GM19395 (cell line): ENCODE measurements at regions not wholly inside any gene's neighbourhood (a gene's known extent, or its start where the extent isn't known, plus 50 kb on each side); places are given as distances from the start of the nearest gene placed in this dataset.

ENCODE experiments used
- ATAC-seq: cut with Tn5 transposase; IDR thresholded peaks from one replicate; pipeline ENCODE4 v1.9.1; 2021; ENCODE audit warnings: mild to moderate bottlenecking, moderate library complexity; ENCODE audit not compliant: unreplicated experiment

DNA sequence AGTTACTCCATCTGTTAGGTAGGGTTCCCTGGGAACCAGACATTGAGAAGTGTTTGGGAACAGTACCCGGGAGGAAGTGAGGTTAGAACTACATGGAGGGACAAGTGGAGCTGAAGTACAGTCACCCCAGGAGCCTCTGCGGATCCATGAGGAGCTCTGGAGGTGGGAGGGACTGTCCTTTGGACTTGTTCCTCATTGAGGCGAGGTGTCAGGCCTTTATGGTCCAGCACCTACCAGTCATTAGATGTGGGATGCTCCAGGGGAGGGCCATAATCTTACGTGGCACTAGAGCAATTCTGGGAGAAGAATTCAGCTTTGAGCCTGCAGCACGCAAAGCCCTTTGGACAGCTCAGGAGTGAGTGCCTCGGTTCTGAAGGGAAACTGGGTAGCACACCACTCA lies 142.8 kb downstream of the DACT1 start:
- no peak for ATAC-seq

DNA sequence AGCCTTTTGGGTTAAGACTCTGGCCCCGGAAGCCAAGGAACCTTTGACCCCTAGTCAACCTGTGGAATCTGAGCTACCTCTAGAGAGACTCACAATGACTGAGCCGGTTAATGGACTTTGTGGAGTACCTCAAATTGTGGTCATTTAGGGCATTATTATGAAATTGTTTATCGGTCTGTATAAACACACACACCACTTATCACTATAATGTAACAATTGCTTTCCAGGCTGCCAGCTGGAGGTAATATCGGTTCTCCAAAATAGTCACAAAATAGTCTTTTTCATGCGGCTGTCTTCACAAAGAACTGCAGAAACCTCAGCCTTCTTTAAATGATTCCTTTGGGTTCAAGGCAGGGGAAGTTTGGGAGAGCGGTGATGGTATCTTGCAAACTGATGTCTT lies 144.2 kb downstream of the DACT1 start:
- ATAC-seq: no peak

GRCh38 chr14:58783792-58784511 lies 146.2 kb downstream of the DACT1 start:
- ATAC-seq: no peak

DNA sequence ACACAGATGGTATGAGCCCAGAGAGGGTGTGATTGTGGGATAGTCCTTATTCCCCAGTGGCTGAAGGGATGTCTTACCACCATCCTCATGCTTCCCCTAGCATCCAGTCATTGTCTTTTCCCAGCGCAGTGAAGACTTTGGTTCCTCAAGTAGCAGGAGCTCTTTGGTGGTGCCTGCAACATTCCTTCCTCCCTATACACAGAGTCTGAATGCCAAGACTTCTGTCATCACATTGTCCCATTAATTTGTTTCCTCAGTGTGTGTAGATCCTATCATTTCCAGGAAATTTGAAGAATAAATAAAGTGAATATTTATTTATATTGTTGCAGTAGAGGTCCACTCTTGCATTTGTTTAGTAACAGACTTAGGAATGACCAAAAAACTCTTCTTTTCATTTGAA lies 147.2 kb downstream of the DACT1 start:
- ATAC-seq: no peak

- ATAC-seq: no peak
Measured at GRCh38 chr14:58785701-58786100, 147.9 kb downstream of the DACT1 start.

- ATAC-seq: no peak
Measured at GRCh38 chr14:58787592-58787991, 149.8 kb downstream of the DACT1 start.

DNA sequence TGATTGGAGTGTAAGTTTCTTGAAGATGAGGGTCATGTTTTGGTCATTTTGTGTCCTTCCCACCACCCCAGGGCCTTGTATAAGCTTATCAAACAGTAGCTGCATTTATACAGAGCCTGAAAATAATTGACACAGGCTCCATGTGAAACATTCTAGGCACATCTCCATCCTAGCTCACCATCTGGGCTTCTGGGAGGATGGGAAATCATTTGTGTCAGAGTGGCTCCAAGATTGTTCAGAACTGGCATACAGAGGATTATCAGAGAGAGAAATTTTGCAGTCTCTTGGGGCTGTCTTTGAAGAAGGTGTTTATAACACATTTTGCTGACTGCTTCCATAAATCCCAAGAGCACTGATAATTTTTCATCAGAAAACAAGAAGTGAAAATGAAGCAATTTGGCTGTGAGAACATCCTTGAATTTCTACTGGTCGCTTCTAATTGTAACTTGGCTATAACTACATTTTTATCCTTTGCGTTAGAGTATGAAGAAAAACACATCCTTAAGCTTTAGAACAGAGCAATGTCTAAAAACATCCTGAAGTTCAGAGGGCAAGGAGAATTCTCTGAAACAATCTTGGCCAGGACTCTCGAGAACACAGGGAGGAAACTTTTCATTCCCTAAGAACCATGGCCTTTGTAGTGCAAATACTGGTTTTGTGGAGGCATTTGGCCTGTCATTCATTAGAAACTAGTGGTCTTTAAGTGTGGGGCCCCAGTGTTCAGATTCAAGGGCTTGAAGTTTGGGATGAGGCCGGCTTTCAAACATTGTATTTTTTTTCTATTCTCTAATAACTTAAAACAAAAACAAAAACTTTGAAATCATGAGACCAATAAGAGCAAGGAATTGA lies 151.1 kb downstream of the DACT1 start:
- no peak for ATAC-seq

DNA sequence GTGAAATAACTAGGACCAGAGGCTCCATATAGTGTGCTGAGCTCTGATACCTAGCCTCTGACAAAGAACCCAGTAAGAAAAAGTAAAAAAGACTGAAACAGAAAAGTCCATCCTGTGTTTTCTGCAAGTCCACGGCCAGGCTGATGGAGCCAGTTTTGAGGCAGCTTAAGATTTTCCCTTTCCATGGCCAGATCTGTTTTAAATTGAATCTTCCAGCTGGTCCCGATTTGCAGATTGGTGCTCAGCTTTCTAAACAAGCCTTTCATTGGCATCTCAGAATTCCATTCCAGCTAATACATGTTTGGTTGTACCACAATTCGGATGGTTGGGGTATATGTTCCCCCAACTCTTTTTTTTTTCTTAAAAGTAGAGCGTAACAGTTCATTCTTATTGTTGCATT lies 152.0 kb downstream of the DACT1 start:
- ATAC-seq: no peak

DNA sequence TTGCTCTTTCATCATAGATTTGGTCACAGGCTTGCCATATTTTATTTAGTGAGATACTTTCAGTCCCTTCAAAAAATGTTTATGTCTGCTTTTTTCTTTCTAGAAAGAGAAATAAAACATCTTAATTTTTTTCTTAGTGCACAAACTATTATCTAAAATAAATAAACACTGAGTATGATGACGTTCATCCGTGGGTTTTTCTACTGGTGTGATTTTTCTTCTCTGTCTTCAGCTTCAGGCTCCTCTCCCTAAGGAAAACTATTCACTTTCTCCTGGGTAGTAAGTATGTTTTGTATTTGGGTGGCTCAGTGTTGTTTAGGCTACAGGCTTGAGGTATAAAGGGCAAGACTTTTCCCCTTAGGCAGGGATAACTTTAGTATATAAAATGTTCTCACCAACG lies 154.7 kb downstream of the DACT1 start:
- ATAC-seq: no peak

DNA sequence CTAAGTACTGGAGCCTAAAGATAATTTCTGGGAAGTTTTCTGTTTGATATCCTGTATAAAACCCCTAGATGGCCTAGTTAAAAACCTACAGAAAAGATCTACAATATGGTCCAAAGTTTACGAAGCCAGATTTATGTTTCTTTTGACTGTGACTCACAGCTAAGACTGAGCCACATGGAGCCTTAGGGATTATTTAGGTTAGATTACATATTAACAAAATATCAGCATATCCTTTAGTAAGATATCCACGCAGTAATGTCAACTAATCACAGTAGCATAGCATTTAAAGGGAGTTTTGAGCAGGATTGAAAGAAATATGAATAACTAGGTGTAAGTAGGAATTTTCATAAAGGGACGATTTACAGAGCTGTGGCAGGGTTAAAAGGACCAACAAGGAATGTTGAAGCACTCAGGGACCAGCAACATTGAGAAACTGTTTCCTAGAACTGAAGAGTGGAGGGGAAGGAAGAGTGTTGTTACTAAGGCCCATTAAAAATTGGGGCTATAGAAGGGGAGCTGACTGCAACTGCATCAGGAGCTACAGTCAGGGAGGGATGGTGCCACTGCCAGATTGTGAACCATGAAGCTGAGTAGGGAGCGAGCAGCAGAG lies 155.5 kb downstream of the DACT1 start:
- ATAC-seq: no peak

DNA sequence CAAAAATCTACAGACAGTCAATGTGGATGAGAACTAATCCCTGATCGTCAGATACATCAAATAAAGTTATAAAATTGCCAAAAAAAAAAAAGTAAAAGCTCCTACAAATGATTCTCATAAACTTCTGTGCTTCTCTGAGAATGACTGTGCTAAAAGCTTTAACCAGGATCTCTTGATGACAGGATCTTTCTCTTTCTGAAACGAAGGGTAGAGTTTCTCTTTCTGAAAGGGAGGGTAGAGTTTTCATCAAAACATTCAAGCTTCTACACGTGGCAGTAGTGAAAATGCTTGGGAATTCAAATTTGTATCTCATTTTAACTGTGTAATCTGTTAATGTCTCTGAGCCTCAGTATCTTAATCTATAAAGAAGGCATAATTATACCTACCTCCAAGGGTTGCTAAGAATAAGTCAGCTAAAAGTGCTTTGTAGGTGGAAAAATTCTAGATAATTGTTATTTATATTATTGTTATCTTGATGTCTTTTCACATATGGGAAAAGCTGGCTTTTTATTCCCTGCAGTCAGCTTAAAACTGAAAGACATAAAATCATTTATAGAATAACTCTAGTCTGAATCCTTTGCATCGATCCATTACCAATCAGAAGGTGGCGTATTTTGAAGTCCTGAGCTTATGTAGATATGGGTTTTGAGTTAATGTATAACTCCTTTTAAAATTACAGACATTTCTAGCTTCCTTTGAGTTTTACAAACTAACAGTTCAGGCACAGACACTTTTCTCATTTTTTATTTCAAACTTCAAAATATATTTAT lies 157.4 kb downstream of the DACT1 start:
- no peak for ATAC-seq

- peak; percentile 51 for ATAC-seq
Measured at GRCh38 chr14:58796242-58797009, 158.7 kb downstream of the DACT1 start.

GRCh38 chr14:58797010-58797429 lies 159.3 kb downstream of the DACT1 start:
- ATAC-seq: peak; percentile 86

DNA sequence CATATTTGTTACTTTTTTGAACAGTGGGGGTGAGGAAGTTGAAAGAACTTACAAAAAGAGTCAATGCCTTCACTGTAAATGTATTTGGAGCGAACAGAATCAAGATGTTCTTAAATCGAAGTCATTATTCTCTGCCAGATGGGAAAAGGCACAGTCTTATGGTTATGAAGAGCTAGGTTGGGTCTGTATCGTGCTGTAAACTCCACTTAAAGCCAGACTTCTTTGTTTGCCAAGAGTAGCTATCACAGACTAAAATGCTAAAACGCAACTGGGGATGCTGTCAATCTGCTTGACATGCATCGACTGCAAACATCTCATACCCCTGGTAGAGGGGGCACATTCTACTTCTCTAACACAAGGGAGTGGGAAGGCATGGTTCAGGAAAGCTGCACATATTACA lies 160.4 kb downstream of the DACT1 start:
- ATAC-seq: no peak

DNA sequence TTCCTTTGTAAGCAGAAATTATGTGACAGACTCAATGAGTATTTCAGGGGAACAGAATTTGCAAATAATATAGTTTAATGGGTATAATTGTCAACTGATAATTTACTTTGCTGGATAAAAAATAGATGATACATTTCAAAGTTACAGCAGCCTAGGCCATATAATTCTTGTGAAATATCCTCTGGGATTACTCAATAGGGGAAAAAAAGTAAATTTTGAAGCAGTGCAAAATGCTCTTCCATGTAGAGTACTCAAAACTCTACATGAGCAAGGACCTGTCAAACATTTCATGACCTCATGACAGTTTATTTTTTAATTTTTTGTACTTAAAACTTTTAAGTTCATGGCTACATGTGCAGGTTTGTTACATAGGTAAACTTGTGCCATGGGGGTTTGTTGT lies 163.3 kb downstream of the DACT1 start:
- no peak for ATAC-seq

GRCh38 chr14:58805057-58805456 lies 167.3 kb downstream of the DACT1 start:
- no peak for ATAC-seq

DNA sequence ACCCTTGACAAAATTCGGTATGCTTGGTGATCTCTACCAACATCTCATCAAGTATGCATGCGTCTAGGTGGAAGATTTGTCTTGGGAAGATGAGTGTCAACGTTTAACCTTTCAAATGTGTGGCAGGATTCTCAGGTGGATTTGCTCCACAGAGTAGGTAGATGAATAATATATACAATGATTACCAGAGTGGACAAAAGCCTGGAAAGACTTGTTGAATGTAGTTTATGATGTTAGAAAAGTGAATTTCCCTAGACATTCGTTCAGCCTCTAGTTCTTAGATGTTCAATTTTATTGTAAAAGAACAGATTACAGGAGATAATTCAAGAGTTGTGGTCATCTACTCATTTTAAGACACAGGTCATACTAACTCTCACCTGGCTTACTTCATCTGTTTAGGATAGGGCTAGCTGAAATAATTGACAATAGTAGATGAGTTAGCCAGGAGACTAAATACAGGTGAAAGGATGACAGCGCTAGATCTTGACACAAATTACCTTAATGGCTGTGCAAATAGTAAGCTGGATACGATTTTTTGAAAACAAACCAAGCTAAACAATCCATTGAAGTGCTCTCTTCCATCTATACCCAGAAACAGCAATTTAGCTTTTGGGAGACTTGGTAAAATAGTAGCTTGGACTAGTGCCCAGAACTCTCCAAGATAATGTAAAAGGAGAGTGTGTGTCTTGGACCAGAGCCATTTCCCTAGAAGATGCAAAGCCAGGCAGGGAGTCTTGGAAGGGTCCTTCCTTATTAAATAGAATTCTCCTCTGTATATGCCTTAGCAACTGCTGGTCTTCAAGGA lies 168.0 kb downstream of the DACT1 start:
- no peak for ATAC-seq

GRCh38 chr14:58807191-58807590 lies 169.4 kb downstream of the DACT1 start:
- ATAC-seq: no peak

DNA sequence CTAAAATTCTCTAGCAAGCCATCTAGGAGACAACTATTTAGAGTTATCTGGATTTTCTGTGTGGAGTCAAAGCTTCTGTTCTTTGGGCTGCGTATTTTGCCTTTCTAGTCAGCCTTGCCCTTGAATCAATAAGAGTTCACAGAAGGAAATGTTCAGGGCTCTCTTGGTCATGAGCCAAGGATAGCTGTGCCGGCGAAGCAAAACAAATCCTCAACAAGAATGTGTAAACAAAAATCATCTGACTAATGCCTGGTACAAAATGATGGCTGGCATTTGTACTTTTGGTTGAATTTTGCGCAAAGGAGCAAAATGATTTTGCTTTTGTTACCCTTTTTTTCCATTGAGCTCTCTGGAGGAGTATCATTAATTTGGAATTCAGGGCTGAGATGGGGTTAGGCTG lies 171.1 kb downstream of the DACT1 start:
- ATAC-seq: no peak

DNA sequence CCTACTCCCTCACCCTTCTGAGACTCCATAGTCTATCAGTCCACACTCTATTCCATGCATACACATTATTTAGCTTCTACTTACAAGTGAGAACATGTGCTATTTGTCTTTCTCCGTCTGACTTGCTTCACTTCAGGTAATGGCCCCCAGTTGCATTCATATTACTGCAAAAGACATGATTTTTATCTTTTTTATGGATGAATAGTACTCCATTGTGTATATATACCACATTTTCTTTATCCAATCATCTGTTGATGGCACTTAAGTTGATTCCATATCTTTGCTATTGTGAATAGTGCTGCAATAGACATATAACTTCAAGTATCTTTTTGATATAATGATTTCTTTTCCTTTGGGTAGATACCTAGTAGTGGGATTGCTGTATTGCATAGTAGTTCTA lies 171.8 kb downstream of the DACT1 start:
- no peak for ATAC-seq
